Epidermal melanocyte (primary cell): ENCODE measurements at regions not wholly inside any gene's neighbourhood (a gene's known extent, or its start where the extent isn't known, plus 50 kb on each side); places are given as distances from the start of the nearest gene placed in this dataset.

Experiments used
- DNase-seq: peaks from one replicate; pipeline ENCODE4 v3.0.0; 2011; ENCODE audit warnings: low spot score; ENCODE audit not compliant: insufficient read length

DNA sequence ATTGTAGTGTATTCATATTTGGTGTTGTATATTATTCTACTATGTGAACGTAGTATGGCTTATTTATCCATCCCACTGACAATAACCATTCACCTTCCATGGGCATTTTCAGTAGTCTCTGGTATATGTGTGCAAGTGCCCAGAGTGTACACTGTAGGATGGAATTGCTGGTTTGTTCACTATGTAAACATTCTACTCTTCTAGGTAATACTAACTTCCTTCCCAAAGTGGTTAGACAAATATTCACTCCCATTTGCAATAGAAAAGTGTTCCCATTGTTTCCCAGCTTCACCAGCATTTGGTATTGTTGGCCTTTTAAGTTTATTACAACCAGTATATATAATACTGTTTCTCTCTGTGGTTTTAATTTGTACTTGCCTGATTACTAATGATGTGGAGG is 153.7 kb downstream of the C7orf25 start:
- no peak for DNase-seq

- no peak for DNase-seq
These were observed 155.0 kb downstream of the C7orf25 start for GRCh38 chr7:42756841-42757240.

DNA sequence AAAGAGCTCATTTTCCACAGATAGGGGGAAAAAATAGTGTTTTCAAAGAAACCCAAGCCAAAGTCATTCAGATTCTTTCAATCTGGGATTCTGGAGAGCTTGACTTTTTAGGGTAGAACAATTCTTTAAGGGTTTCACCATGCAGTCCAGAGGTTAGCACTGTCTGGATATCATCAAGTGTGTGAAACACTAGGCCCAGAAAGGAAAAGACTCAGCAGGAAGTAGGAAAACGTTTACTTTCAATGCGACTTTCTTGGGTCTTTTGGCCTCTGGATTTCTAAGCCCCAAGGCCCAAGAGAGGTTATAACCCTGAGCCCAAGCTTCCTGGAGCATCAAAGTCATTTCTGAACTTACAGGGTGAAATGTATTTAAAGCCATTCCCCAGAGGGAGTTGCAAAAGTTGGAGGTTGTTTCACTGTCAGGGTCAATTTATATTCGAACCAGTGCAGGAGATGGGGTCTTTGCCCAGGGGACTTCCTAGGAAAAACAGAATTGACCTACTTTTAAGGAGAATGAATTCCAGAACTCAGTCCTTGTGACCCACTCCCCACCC is 158.0 kb downstream of the C7orf25 start:
- no peak for DNase-seq

GRCh38 chr7:42753367-42753766 is 158.5 kb downstream of the C7orf25 start:
- no peak for DNase-seq

GRCh38 chr7:42750172-42750571 is 161.7 kb downstream of the C7orf25 start:
- DNase-seq, result no peak

GRCh38 chr7:42747044-42747443 is 164.8 kb downstream of the C7orf25 start:
- DNase-seq, result no peak

- DNase-seq, result no peak
These were observed 165.7 kb downstream of the C7orf25 start for GRCh38 chr7:42746214-42746613.

DNA sequence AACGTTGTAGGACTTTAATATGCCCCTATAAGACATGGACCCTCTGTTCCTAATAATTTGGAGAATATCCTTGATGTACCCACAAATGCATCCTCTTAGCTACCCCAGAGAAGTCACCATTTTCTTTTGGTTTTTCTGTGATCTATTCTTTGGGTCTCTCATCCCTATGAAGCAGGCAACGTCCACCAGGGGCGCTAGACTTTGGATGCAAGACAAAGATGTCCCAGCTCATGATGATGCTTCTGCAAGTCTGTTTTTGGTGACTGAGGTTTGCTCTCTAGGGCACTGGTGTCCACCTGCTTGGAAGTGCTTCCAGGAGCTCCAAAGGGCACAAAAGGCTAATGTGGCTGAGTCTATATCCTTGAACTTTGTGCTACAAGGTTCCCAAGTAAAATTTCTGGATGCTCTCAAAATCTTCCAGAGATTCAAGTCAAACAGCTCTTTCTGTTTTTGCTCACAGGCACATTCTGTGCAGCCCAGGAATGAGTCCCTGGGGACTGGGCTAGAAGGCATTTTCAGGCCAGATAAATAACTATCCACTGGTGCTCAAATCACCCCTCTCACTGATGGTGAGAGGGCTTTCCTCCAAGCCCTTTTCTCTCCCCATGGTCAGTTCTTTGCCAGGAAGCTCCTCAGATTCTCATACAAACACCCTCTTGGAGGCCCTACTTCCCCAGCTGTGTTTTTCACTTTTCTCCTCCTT is 166.4 kb downstream of the C7orf25 start:
- no peak for DNase-seq

DNA sequence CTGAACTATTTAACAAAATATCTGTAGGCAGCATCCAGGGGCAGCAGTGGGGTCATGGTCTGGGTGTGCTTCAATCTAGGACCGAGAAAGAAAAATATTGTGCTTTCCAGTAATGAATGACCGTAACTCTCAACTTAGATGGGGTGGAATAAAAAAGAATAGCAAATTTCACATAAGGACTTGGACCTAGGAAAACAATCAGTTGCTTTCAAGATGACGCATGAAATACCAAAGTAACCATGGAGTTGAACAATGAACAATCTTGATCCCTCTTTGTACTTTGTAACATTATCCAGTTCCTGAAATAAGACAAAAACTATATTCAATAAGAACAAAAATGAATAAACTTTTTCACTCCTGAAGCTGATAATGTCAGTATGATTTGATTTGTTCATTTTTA is 167.1 kb downstream of the C7orf25 start:
- DNase-seq, result no peak

GRCh38 chr7:42743077-42743858 is 168.6 kb downstream of the C7orf25 start:
- no peak for DNase-seq

GRCh38 chr7:42742318-42742717 is 169.6 kb downstream of the C7orf25 start:
- DNase-seq, result no peak

GRCh38 chr7:42740408-42740807 is 171.5 kb downstream of the C7orf25 start:
- no peak for DNase-seq

DNA sequence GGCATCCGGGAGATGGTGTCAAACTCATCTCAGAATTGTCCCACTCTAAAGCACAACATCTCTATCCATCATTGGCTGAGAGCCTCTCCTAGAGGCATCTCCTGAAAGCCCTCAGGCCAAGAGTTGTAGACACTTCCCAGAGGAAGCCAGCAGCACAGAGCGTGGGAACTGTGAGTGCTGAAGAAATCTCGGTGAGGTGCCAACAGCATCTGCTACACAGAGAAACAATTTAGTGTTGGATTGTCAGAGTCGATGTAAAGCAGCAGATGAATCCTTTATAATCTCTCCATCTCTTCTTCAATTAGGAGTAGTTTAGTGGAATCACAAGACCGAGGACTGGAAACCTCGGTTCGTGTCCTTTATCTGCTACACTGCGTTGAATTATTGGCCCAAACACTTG is 172.2 kb downstream of the C7orf25 start:
- no peak for DNase-seq

DNA sequence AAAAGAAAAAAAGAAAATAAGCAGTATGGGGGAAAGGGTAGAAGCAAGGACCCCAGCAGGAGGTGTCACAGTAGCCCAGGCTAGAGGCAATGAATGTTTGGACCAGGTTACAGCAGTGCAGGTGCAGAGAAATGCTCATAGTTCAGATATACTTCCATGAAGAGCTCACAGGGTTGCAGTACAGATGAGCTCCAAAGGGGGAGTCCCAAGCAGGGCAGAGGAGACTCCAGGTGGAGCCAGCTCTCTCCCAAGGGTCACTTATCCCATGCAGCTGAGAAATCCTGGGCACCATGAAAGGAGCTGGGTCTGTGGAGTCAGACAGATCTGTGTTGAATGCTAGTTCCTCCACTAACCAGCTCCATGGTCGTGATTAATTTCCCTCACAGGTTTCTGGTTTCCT is 174.9 kb downstream of the C7orf25 start:
- DNase-seq, result no peak

- DNase-seq, result no peak
These were observed 176.8 kb downstream of the C7orf25 start for GRCh38 chr7:42735081-42735480.

DNA sequence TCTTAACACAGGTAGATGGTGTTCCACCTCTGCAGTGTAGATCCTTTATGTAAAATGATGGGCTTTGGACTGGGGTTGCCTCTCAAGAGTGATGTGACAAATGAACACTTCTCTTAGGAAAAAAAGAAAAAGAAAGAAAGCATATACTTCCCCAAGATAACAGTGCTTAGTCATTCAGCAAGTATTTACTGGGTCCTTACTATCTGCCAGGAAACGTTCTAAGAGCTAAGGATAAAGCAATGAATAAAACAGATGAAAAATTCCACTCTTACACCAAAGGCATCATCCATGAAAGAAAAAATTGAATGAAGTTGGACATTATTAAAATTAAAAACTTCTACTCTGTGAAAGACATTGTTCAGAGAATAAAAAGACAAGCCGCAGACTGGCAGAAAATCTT is 177.3 kb downstream of the C7orf25 start:
- no peak for DNase-seq

DNA sequence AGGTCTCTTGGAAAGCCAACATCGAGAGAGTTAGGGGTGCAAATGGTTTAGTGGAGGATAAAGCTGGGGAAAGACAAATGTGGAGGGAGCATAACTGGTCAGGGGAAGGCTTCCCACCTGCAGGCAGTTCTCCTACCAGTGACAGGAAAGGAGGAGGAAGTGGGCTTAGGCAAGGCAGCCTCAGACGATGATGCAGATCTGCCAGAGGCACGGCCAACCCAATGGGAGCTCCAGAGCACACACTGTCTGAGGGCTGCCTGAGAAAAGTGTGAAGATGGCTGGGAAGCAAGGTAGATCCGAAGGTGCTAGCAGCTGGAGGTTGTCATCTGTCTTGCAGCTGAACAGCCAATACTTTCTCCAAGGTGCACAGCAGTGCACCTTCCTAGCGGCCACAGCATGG is 178.8 kb downstream of the C7orf25 start:
- DNase-seq, result no peak

GRCh38 chr7:42730586-42730985 is 181.3 kb downstream of the C7orf25 start:
- no peak for DNase-seq

- no peak for DNase-seq
These were observed 182.7 kb downstream of the C7orf25 start for GRCh38 chr7:42729053-42729765.

- DNase-seq, result no peak
These were observed 184.4 kb downstream of the C7orf25 start for GRCh38 chr7:42727451-42727850.

GRCh38 chr7:42726066-42726785 is 185.6 kb downstream of the C7orf25 start:
- DNase-seq, result no peak
